NCI-H187 (cell line): ENCODE measurements at regions not wholly inside any gene's neighbourhood (a gene's known extent, or its start where the extent isn't known, plus 50 kb on each side); places are given as distances from the start of the nearest gene placed in this dataset.

Source experiments
- DNase-seq, 2 experiments: peaks; one replicate each; lab custom pipeline; 2025; lab: John Stamatoyannopoulos, UW

DNA sequence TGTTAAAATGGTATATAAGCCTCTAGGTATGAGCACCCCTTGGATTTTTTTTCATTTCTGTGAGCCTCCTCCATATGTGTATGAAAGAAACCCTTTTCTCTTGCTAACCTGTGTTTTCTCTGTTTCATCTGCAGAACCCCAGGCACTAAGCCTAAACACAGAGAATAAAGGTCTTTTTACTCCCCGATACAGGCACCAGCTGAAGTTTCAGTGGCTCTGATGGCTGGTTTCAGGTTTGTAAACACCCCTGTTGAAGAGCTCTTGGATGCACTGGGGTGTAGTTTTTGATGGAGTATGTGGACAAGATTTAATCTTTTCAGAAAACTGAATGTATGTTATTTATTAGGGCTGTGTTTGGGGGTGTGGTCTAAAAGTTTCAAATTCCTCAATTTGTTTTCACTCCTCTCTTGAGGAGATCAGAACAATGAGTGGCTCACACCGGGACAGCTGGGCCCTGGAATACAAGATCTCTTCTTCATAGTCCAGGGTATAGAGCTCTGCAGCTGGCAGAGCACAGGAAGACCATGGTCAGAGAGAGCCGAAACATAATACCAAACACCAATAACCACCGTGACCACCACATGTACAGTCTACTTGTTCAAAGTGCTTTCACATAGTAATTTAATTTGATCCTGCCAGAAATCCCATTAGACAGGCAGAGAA lies 50.2 kb upstream of the VTCN1 start:
- DNase-seq, result no peak
